HG03066 (cell line): ENCODE measurements at regions not wholly inside any gene's neighbourhood (a gene's known extent, or its start where the extent isn't known, plus 50 kb on each side); places are given as distances from the start of the nearest gene placed in this dataset.
A peak's percentile ranks its signal among the peaks of the same experiment; 100 is the strongest.
"Not testable (repeated sequence)": the region's sequence is repeated elsewhere in the genome, so short reads cannot be mapped to it uniquely, and the experiment has no call there.

Experiments
- ATAC-seq: cut with Tn5 transposase; IDR thresholded peaks from one replicate; pipeline ENCODE4 v1.9.1; 2021; ENCODE audit warnings: low read depth; ENCODE audit not compliant: unreplicated experiment

GRCh38 chr3:18195836-18196235 lies 229.3 kb downstream of the SATB1 start:
- ATAC-seq: no peak

- ATAC-seq: peak; percentile 69
These were observed 230.7 kb downstream of the SATB1 start for GRCh38 chr3:18194431-18194830.

- ATAC-seq: no peak
These were observed 234.5 kb downstream of the SATB1 start for GRCh38 chr3:18190646-18191045.

- no peak for ATAC-seq
These were observed 235.7 kb downstream of the SATB1 start for GRCh38 chr3:18189282-18190050.

- no peak for ATAC-seq
These were observed 236.6 kb downstream of the SATB1 start for GRCh38 chr3:18188491-18188890.

- no peak for ATAC-seq
These were observed 239.5 kb downstream of the SATB1 start for GRCh38 chr3:18185624-18186023.

- not testable (repeated sequence) for ATAC-seq
These were observed 242.2 kb downstream of the SATB1 start for GRCh38 chr3:18182923-18183322.

GRCh38 chr3:18179521-18179920 lies 245.6 kb downstream of the SATB1 start:
- no peak for ATAC-seq

- ATAC-seq: no peak
These were observed 247.9 kb downstream of the SATB1 start for GRCh38 chr3:18177271-18177670.

- not testable (repeated sequence) for ATAC-seq
These were observed 251.2 kb downstream of the SATB1 start for GRCh38 chr3:18173891-18174290.

- no peak for ATAC-seq
These were observed 265.5 kb downstream of the SATB1 start for GRCh38 chr3:18159681-18160080.

GRCh38 chr3:18153571-18154173 lies 271.5 kb downstream of the SATB1 start:
- no peak for ATAC-seq

- ATAC-seq: no peak
These were observed 273.9 kb downstream of the SATB1 start for GRCh38 chr3:18151199-18151598.

- no peak for ATAC-seq
These were observed 275.2 kb downstream of the SATB1 start for GRCh38 chr3:18149935-18150334.

- no peak for ATAC-seq
These were observed 275.8 kb downstream of the SATB1 start for GRCh38 chr3:18149386-18149785.

GRCh38 chr3:18144571-18144970 lies 280.6 kb downstream of the SATB1 start:
- no peak for ATAC-seq

GRCh38 chr3:18143258-18143780 lies 281.8 kb downstream of the SATB1 start:
- no peak for ATAC-seq

GRCh38 chr3:18137958-18138357 lies 287.2 kb downstream of the SATB1 start:
- ATAC-seq: no peak

GRCh38 chr3:18135060-18135814 lies 289.9 kb downstream of the SATB1 start:
- no peak for ATAC-seq

- ATAC-seq: no peak
These were observed 290.6 kb downstream of the SATB1 start for GRCh38 chr3:18134386-18135059.

- ATAC-seq: no peak
These were observed 292.1 kb downstream of the SATB1 start for GRCh38 chr3:18132991-18133390.
